CD4-positive, alpha-beta T cell treated with Interleukin-6 at 100 ng/mL for 8 hours (primary cell): ENCODE measurements at regions not wholly inside any gene's neighbourhood (a gene's known extent, or its start where the extent isn't known, plus 50 kb on each side); places are given as distances from the start of the nearest gene placed in this dataset.

Source experiments
- DNase-seq: peaks from one replicate; pipeline ENCODE4 v3.0.0-alpha.2; 2020; ENCODE audit warnings: mixed read lengths, low spot score

GRCh38 chr6:134866563-134866962 is 83.3 kb downstream of the ALDH8A1 start:
- DNase-seq, result no peak

- no peak for DNase-seq
These were observed 85.3 kb downstream of the ALDH8A1 start for GRCh38 chr6:134864558-134864957.

GRCh38 chr6:134863763-134864510 is 86.0 kb downstream of the ALDH8A1 start:
- DNase-seq, result no peak

GRCh38 chr6:134854366-134854765 is 95.5 kb downstream of the ALDH8A1 start:
- DNase-seq, result no peak

GRCh38 chr6:134853111-134854055 is 96.5 kb downstream of the ALDH8A1 start:
- no peak for DNase-seq

GRCh38 chr6:134851548-134851947 is 98.4 kb downstream of the ALDH8A1 start:
- no peak for DNase-seq

GRCh38 chr6:134850721-134851305 is 99.1 kb downstream of the ALDH8A1 start:
- DNase-seq, result no peak

GRCh38 chr6:134849920-134850447 is 99.9 kb downstream of the ALDH8A1 start:
- DNase-seq, result no peak

- no peak for DNase-seq
These were observed 101.8 kb downstream of the ALDH8A1 start for GRCh38 chr6:134848076-134848475.

GRCh38 chr6:134846865-134847264 is 103.0 kb downstream of the ALDH8A1 start:
- no peak for DNase-seq

GRCh38 chr6:134846031-134846430 is 103.9 kb downstream of the ALDH8A1 start:
- DNase-seq, result no peak

GRCh38 chr6:134844120-134844519 is 105.8 kb downstream of the ALDH8A1 start:
- DNase-seq, result no peak

- no peak for DNase-seq
These were observed 109.6 kb downstream of the ALDH8A1 start for GRCh38 chr6:134840086-134840867.

GRCh38 chr6:134835993-134836392 is 113.9 kb downstream of the ALDH8A1 start:
- DNase-seq, result no peak

GRCh38 chr6:134830940-134831339 is 119.0 kb downstream of the ALDH8A1 start:
- DNase-seq, result no peak

GRCh38 chr6:134830194-134830593 is 119.7 kb downstream of the ALDH8A1 start:
- DNase-seq, result no peak

GRCh38 chr6:134828641-134829040 is 121.3 kb downstream of the ALDH8A1 start:
- no peak for DNase-seq

GRCh38 chr6:134826889-134827737 is 122.8 kb downstream of the ALDH8A1 start:
- no peak for DNase-seq

GRCh38 chr6:134823710-134824034 is 126.2 kb downstream of the ALDH8A1 start:
- no peak for DNase-seq

GRCh38 chr6:134822920-134823709 is 126.8 kb downstream of the ALDH8A1 start:
- peak; percentile 49 for DNase-seq
